ENCODE measurements at regions not wholly inside any gene's neighbourhood (a gene's known extent, or its start where the extent isn't known, plus 50 kb on each side); places are given as distances from the start of the nearest gene placed in this dataset.
"Not testable (repeated sequence)": the region's sequence is repeated elsewhere in the genome, so short reads cannot be mapped to it uniquely, and the experiment has no call there.

DNA sequence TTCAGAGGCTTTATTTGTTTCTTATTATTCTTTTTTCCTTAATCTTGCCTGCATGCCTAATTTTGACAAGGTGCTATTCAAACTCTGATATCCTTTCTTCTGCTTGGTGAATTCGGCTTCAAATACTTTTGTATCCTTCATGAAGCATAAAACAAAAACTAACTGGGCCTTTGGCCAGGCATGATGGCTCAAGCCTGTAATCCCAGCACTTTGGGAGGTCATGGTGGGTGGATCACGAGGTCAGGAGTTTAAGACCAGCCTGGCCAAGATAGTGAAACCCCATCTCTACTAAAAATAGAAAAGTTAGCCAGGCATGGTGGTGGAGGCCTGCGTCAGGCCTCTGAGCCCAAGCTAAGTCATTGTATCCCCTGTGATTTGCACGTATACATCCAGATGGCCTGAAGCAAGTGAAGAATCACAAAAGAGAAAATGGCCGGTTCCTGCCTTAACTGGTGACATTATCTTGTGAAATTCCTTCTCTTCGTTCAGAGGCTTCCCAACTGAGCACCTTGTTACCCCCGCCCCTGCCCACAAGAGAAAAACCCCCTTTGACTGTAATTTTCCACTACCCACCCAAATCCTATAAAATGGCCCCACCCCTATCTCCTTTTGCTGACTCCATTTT is 191.9 kb downstream of the ZNF486 start:
- TF ChIP-seq, protein P1, sequence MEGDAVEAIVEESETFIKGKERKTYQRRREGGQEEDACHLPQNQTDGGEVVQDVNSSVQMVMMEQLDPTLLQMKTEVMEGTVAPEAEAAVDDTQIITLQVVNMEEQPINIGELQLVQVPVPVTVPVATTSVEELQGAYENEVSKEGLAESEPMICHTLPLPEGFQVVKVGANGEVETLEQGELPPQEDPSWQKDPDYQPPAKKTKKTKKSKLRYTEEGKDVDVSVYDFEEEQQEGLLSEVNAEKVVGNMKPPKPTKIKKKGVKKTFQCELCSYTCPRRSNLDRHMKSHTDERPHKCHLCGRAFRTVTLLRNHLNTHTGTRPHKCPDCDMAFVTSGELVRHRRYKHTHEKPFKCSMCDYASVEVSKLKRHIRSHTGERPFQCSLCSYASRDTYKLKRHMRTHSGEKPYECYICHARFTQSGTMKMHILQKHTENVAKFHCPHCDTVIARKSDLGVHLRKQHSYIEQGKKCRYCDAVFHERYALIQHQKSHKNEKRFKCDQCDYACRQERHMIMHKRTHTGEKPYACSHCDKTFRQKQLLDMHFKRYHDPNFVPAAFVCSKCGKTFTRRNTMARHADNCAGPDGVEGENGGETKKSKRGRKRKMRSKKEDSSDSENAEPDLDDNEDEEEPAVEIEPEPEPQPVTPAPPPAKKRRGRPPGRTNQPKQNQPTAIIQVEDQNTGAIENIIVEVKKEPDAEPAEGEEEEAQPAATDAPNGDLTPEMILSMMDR (IDR thresholded peaks at IDR 0.05; ENCODE audit: insufficient read depth, low read length): not testable (repeated sequence)
- TF ChIP-seq GABPA (IDR thresholded peaks at IDR 0.05; ENCODE audit: low read depth): not testable (repeated sequence)

All from HL-60 (cell line).